NCI-H2196 (cell line): ENCODE measurements at regions not wholly inside any gene's neighbourhood (a gene's known extent, or its start where the extent isn't known, plus 50 kb on each side); places are given as distances from the start of the nearest gene placed in this dataset.
A peak's percentile ranks its signal among the peaks of the same experiment; 100 is the strongest.

Experiments
- DNase-seq: peaks from one replicate; lab custom pipeline; 2025; ENCODE audit not compliant: unreplicated experiment; lab: John Stamatoyannopoulos, UW

- no peak for DNase-seq
These were observed 225.7 kb downstream of the DPH6 start for GRCh38 chr15:35320158-35320780.

GRCh38 chr15:35319354-35319753 is 226.6 kb downstream of the DPH6 start:
- DNase-seq, result no peak

GRCh38 chr15:35317217-35317616 is 228.7 kb downstream of the DPH6 start:
- no peak for DNase-seq

- DNase-seq, result no peak
These were observed 227.2 kb upstream of the NANOGP8 start for GRCh38 chr15:35312344-35312743.

DNA sequence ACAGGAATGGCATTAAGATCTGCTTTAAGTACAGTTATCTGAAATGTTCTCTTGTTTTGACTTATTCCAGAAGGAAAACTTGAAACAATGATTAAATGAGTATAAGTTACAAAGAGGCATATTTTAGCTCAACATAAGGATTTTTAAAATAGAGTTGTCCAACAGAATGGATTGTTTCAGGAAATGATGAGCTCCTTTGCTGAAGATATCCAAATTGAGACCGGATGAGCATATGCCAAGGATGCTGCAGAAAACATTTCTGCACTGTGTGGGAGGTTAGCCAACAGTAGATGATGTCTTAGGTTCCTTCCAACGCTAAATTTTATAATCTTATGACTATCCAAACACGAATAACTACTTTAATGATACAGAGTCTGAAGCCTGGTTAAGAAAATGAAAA is 226.5 kb upstream of the NANOGP8 start:
- no peak for DNase-seq

GRCh38 chr15:35309886-35310285 is 224.8 kb upstream of the NANOGP8 start:
- no peak for DNase-seq

DNA sequence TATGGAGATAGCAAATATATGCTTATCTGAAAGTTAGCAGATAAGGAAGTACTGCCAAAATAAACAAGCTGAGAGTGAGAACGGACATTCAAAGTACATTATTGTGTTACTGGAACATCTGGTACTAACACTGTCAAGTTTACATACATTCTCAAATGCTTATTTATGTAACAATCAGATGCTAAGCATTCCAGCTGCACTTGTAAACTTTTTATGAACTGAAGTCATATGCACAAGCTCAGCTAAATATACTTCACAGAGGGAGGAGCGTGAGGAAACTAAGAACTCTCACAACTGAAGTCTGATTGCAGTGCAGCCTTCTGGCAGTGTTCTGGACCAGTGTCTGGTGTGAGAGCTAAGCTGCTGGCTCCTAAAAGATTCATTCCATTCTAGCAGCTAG is 223.7 kb upstream of the NANOGP8 start:
- DNase-seq, result no peak

GRCh38 chr15:35307676-35308075 is 222.6 kb upstream of the NANOGP8 start:
- no peak for DNase-seq

DNA sequence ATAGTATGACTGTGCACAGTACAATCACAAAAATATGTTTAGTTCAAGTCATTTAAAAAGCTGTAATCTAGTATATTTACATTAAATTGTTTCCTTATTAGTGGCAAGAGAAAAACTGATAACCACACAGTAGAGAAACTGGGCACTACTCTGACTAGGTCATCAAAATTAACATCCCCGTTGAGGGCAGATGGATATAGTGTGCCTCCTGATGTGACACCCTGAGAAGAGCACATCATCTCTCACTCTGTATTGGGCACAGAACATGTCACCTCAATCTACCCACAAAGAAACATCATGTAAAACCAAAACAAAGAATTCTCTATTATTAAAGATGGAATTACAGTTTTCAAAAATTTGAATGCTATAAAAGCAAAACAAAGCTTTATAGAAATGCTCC is 221.9 kb upstream of the NANOGP8 start:
- no peak for DNase-seq

- DNase-seq, result no peak
These were observed 221.4 kb upstream of the NANOGP8 start for GRCh38 chr15:35306361-35306981.

DNA sequence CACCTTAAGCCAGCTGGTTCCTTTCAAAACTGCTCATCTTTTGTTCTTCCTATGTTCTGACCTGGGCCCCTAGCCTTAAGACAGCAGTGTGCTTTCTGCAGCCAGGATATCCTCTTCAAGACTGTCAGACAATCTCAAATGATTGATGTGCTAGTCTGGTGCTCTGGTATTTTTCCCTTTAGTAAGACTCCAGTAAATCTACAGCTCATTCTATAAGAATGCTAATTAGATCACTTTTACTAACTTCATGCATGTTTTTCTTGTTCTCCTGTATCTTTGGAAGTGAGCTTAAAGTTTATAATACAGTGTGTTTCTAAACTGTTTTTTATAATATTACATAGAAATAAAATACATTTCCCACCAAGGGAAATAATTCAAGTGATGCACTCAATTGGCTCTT is 220.9 kb upstream of the NANOGP8 start:
- no peak for DNase-seq

- DNase-seq, result no peak
These were observed 220.0 kb upstream of the NANOGP8 start for GRCh38 chr15:35305031-35305550.

DNA sequence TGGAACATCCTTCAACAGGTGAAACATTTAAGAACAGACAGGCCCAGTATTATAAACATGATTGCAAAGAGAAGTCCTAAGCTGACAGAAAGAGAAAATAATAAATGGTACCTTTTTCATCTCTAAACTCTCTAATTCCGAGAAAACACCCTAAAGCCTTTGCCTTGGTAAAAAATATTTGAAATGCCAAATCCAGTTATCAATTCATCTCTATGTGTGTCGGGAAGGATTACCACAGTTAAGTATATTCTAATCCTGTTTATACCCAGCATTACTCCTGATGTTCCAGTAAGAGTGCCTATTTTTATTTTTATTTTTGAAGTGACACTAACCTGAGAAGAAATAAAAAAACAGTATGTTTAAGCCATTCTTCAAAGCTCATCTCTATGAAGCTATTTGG is 219.3 kb upstream of the NANOGP8 start:
- no peak for DNase-seq

GRCh38 chr15:35302334-35302733 is 217.2 kb upstream of the NANOGP8 start:
- DNase-seq, result no peak

- no peak for DNase-seq
These were observed 216.0 kb upstream of the NANOGP8 start for GRCh38 chr15:35301088-35301487.

DNA sequence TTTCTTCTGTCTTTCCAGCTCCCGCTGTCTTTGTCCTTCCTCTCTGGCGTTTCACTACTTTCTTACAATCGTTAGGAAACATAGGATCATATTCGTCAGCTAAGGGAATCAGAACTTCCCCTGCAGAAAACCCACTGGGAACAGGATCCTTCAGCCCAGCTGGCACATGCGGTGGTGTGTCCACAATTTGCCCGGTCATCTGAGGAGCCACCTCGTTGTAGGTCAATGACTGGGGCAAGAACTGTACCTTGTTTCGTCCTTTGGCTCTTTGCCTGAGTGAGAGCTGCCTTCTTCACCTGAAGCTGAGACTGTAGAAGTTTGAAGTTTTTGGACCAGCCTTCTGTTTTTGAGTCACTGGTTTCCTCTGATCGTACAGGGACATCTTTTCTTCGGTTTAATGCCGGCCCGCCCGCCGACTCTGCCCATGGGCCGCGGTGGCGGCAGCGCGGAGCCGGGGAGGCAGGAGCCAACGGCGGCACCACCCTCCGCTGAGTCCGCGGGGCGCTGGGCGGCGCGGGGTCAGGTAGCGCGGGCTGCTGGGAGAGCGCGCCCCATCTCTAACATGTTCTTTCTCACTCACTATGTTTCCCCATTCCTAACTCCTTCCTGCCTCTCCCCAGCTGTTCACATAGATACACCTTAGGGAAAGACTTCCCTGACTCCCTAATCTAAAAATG is 214.1 kb upstream of the NANOGP8 start:
- DNase-seq, result no peak

DNA sequence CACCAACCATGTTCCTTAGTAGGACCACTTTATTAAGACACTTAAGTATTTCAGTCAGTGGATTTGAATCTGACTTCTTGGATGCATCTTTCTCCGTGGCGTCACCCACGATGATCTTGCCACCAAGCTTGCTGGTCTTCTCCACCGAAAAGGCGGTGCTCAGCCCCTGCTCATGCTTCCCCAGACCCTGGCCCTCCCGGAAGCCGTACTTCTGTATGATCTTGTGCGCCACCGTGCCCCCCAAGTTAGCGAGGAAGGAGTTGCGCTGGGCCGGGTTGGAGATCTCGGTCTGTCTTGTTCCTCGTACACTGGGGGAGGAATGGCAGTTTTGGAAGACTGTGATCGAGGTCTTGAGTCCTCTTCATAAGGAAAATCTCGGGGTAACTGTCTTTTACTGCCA is 213.4 kb upstream of the NANOGP8 start:
- DNase-seq, result no peak

DNA sequence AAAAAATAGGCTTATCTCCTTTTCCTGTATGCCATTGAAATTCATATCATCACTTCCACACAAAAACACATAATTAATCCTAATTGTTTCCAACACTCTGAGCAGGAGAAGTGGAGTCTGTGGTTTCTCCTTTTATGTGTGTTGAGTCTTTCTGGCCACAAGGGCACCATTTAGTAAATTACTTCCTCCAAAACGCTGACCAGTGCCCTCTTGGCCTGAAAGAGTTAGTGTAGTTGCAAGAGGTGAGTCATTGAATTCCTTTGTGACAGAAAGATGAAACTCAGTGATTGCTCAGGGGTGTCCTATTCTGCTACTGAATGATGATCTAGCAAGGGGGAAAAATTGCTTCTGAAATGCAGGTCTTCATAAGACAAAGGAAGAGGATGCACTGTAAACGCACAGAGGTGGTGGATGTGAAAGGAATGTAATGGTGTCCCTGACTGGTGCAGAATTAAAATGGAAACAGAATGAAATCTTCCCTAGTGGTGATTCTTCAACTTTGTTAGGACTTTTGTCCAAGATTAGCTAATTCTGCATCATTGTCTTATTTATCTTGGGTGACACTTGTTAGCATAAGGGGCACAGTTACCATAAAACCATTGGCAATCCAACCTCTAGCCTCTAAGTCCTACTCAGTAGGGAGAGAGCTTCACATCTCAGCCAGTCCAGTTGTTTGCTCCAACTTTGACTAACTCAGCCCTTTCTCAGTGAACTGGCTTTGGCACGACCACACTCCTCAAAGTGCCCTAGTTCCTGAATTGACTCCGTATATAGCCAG is 208.4 kb upstream of the NANOGP8 start:
- DNase-seq, result peak; percentile 2

DNA sequence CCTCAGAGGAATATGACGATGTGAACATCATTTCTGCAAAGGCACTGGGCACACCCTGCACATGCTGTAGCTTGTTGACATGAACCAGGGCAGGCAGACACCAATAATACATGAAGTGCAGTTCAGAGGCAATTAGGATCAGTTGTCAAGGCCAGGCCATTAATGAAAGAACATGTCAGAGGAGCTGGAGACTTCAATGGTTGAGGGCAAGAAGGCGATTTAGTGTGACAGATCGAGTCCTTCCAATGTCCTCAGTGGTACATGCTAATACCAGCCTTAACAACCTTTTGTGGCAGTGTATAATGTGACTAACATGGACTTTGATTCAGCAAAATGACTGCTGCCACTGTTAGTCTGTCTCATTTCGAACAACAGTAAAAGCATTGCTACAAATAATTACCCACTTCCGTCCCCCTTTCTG is 205.2 kb upstream of the NANOGP8 start:
- no peak for DNase-seq

DNA sequence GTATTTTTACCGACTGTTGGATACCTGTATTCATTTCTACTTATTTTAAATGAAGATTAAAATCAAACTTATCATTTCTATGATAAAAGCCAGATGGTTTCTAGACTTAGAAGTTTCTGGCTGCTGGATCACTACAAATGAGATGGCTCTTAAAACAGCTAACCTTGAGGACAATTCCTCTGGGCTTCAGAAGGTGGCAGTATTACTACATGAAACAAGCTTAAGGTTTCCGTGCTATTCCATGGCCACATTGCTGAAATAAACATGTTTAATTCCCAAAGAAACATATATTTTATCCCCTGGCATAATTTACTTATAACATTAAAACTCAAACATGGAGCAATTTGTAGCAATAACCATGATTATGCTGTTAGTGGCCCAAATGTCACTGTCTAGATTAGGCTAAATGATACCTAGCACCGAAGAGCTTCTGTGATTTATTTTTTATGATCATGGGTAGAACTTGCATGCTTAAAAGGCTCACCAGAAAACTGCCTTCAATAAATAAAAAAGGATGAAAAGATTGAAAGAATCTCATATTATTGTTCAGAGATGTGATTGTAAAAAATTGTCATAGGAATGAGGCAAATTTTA is 204.0 kb upstream of the NANOGP8 start:
- DNase-seq, result peak; percentile 24

DNA sequence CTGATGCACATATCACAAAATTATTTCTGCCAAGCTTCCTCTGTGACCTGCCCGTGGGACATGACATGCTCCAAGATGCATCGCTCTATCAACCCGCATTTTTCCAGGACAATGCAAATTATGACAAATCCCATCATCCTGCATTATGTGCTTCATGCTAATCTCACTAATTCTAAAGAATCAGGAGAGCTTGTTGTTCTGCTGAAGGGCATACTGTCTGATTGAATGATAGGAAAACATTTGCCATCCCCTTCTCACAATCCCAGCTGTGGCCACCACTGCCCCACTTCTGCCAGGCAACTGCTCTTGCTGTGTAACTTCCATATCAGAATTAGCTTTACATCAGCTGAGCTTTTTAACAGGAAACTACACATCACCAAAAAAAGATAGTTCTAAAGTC is 203.5 kb upstream of the NANOGP8 start:
- no peak for DNase-seq
